ENCODE measurements at regions not wholly inside any gene's neighbourhood (a gene's known extent, or its start where the extent isn't known, plus 50 kb on each side); places are given as distances from the start of the nearest gene placed in this dataset.

GRCh38 chr4:115353370-115353769, 239.9 kb upstream of the NDST4 start:
- CTCF ChIA-PET: no interaction called here
- Histone ChIP-seq H3K79me2 (ENCODE audit: insufficient read depth) (no peaks in the 10 kb centered on the region), H3K27ac (ENCODE audit: low read depth in 2 of 2, low read length in 1 of 2) (no peak overlapping the region), H2AFZ (ENCODE audit: low read depth) (no peak overlapping the region), H3K9ac (no peak overlapping the region), H3K9me3 (no peaks in the 10 kb centered on the region), H3K4me1 (ENCODE audit: control insufficient read depth in 1 of 2, insufficient read depth in 2 of 2, low read depth in 1 of 2, low read length in 1 of 2) (no peaks in the 10 kb centered on the region), H3K4me2 (no peak overlapping the region), H3K36me3 (replicated peaks in 1 of 2; ENCODE audit: control insufficient read depth in 1 of 2, insufficient read depth in 2 of 2, low read length in 1 of 2) (no peaks in the 10 kb centered on the region), H3K27me3 (ENCODE audit: insufficient read depth) (no peaks in the 10 kb centered on the region), H4K20me1 (ENCODE audit: insufficient read depth) (no peaks in the 10 kb centered on the region), H3F3A (replicated peaks; ENCODE audit: insufficient read depth) (no peaks in the 10 kb centered on the region), H3K4me3 (ENCODE audit: low read depth in 2 of 2, low read length in 1 of 2) (no peak overlapping the region), H3K9me2 (no peaks in the 10 kb centered on the region)
- whole genome bisulfite sequencing (ENCODE audit: low lambda C conversion rate): 33% methylated on average over 1 of the region's 1 CpG
- no peak for DNase-seq
- POLR2A ChIA-PET: no interaction called here
- no peak for TF ChIP-seq TEAD4 (IDR thresholded peaks at IDR 0.05; ENCODE audit: borderline replicate concordance, insufficient read depth)
- TF ChIP-seq SMC3 (IDR thresholded peaks at IDR 0.05; ENCODE audit: low read depth, low read length): no peak
- TF ChIP-seq, protein P1, sequence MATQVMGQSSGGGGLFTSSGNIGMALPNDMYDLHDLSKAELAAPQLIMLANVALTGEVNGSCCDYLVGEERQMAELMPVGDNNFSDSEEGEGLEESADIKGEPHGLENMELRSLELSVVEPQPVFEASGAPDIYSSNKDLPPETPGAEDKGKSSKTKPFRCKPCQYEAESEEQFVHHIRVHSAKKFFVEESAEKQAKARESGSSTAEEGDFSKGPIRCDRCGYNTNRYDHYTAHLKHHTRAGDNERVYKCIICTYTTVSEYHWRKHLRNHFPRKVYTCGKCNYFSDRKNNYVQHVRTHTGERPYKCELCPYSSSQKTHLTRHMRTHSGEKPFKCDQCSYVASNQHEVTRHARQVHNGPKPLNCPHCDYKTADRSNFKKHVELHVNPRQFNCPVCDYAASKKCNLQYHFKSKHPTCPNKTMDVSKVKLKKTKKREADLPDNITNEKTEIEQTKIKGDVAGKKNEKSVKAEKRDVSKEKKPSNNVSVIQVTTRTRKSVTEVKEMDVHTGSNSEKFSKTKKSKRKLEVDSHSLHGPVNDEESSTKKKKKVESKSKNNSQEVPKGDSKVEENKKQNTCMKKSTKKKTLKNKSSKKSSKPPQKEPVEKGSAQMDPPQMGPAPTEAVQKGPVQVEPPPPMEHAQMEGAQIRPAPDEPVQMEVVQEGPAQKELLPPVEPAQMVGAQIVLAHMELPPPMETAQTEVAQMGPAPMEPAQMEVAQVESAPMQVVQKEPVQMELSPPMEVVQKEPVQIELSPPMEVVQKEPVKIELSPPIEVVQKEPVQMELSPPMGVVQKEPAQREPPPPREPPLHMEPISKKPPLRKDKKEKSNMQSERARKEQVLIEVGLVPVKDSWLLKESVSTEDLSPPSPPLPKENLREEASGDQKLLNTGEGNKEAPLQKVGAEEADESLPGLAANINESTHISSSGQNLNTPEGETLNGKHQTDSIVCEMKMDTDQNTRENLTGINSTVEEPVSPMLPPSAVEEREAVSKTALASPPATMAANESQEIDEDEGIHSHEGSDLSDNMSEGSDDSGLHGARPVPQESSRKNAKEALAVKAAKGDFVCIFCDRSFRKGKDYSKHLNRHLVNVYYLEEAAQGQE (IDR thresholded peaks at IDR 0.05; ENCODE audit: low read depth, low read length): no peak
- TF ChIP-seq, protein P2, sequence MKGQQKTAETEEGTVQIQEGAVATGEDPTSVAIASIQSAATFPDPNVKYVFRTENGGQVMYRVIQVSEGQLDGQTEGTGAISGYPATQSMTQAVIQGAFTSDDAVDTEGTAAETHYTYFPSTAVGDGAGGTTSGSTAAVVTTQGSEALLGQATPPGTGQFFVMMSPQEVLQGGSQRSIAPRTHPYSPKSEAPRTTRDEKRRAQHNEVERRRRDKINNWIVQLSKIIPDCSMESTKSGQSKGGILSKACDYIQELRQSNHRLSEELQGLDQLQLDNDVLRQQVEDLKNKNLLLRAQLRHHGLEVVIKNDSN (IDR thresholded peaks at IDR 0.05; ENCODE audit: borderline replicate concordance, low read depth): no peak
- TF ChIP-seq TCF12 (IDR thresholded peaks at IDR 0.05): no peak
- no peak for TF ChIP-seq GATA2 (CRISPR knock-in tag; IDR thresholded peaks at IDR 0.05)
- TF ChIP-seq JUND (IDR thresholded peaks at IDR 0.05): no peak
- TF ChIP-seq MXI1 (IDR thresholded peaks at IDR 0.05; ENCODE audit: low read depth, low read length): no peak

GRCh38 chr4:115343171-115343570, 229.8 kb upstream of the NDST4 start:
- H3K79me2 ChIP-seq (ENCODE audit: insufficient read depth): no peaks in the 10 kb centered on the region
- no peaks in the 10 kb centered on the region for H3K9me2 ChIP-seq
- H4K20me1 ChIP-seq (ENCODE audit: insufficient read depth): no peaks in the 10 kb centered on the region
- H3K9me3 ChIP-seq: no peaks in the 10 kb centered on the region
- no peak overlapping the region for H3K9ac ChIP-seq
- POLR2A ChIA-PET: no interaction called here
- no peak overlapping the region for H3K4me3 ChIP-seq (ENCODE audit: low read depth in 2 of 2, low read length in 1 of 2)
- TF ChIP-seq, protein P2 (IDR thresholded peaks at IDR 0.05; ENCODE audit: borderline replicate concordance, low read depth): no peak
- no peak for TF ChIP-seq MEF2A (IDR thresholded peaks at IDR 0.05; ENCODE audit: borderline replicate concordance, low read depth)
- TF ChIP-seq FOSL2 (IDR thresholded peaks at IDR 0.05; ENCODE audit: borderline replicate concordance, low read depth): no peak
- no peaks in the 10 kb centered on the region for H3F3A ChIP-seq (replicated peaks; ENCODE audit: insufficient read depth)
- H2AFZ ChIP-seq (ENCODE audit: low read depth): no peak overlapping the region
- H3K36me3 ChIP-seq (replicated peaks in 1 of 2; ENCODE audit: control insufficient read depth in 1 of 2, insufficient read depth in 2 of 2, low read length in 1 of 2): no peaks in the 10 kb centered on the region
- H3K4me1 ChIP-seq (ENCODE audit: control insufficient read depth in 1 of 2, insufficient read depth in 2 of 2, low read depth in 1 of 2, low read length in 1 of 2): no peaks in the 10 kb centered on the region
- DNase-seq: no peak
- CTCF ChIA-PET: no interaction called here
- H3K27ac ChIP-seq (ENCODE audit: low read depth in 2 of 2, low read length in 1 of 2): no peak overlapping the region
- no peak overlapping the region for H3K4me2 ChIP-seq
- H3K27me3 ChIP-seq (ENCODE audit: insufficient read depth): no peaks in the 10 kb centered on the region
